ENCODE measurements at regions not wholly inside any gene's neighbourhood (a gene's known extent, or its start where the extent isn't known, plus 50 kb on each side); places are given as distances from the start of the nearest gene placed in this dataset.

DNA sequence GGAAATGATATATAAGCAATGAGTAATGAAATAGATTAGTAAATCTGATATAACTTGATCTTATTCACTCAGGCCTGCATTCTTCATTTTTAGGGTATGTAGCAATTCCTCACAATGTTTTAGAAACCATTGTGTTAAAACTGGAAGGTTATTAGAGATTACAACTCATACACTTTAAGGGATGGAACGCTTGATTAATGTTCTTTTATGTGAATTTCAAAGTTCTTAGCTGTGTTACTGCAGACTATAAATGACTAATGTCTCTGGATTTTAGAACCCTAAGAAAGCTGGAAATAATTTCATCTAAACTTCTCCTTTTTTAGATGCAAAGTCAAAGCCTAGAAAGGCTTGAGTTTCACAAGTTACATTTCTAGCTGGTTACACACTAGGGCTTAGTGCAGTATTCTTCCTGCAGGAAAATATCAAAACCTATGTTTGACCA is 148.2 kb upstream of the CLEC14A start:
- Histone ChIP-seq H3K4me3 (ENCODE audit: low read length) (no peak overlapping the region), H3K9me3 (ENCODE audit: control insufficient read depth, low read length) (no peaks in the 10 kb centered on the region), H3K9ac (ENCODE audit: low read length) (no peak overlapping the region), H3K4me1 (ENCODE audit: control insufficient read depth, insufficient read depth, low read length) (no peaks in the 10 kb centered on the region), H3K36me3 (ENCODE audit: control insufficient read depth, insufficient read depth, low read length) (no peaks in the 10 kb centered on the region), H3K27me3 (ENCODE audit: control insufficient read depth, insufficient read depth, low read length) (no peaks in the 10 kb centered on the region)

DNA sequence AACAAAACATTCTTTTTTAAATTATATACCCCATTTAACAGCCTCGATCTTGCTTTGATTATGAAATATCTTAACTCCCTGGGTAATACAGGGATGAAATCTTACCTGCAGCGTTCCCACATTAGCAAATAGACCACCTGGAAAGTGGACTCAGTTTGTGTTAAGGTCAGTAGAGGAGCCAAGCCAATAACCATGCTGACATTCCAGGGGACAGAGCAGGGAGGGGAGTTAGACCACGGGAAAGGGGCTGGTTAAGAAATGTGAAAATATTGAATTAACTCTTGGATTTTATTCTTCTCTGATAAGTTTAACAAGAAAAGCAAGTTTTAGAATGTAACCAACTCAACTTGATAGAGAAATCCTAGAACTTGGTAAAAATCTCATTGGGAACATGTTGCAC is 144.9 kb upstream of the CLEC14A start:
- Histone ChIP-seq H3K9ac (ENCODE audit: low read length) (no peak overlapping the region), H3K4me1 (ENCODE audit: control insufficient read depth, insufficient read depth, low read length) (no peaks in the 10 kb centered on the region), H3K27me3 (ENCODE audit: control insufficient read depth, insufficient read depth, low read length) (no peaks in the 10 kb centered on the region), H3K9me3 (ENCODE audit: control insufficient read depth, low read length) (no peaks in the 10 kb centered on the region), H3K36me3 (ENCODE audit: control insufficient read depth, insufficient read depth, low read length) (no peaks in the 10 kb centered on the region), H3K4me3 (ENCODE audit: low read length) (no peak overlapping the region)

DNA sequence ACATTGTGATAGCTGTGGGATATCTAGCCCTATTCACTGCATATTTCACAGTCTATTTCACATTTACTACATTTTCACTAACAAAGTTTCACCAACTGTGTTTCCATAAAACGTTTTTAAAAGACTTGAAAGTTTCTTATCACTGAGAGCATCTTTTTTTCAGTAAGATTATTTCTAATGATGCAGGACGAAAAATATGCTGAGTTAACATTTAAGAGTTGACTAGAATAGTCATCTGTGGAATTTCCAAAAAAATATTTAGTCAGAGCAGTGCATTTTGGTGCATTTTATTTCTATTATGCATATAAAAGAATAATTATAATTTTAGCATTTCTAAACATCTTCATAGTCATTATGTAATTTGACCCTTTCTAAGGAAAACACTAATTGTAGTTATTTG is 143.8 kb upstream of the CLEC14A start:
- Histone ChIP-seq H3K36me3 (ENCODE audit: control insufficient read depth, insufficient read depth, low read length) (no peaks in the 10 kb centered on the region), H3K9ac (ENCODE audit: low read length) (no peak overlapping the region), H3K27me3 (ENCODE audit: control insufficient read depth, insufficient read depth, low read length) (no peaks in the 10 kb centered on the region), H3K4me1 (ENCODE audit: control insufficient read depth, insufficient read depth, low read length) (no peaks in the 10 kb centered on the region), H3K4me3 (ENCODE audit: low read length) (no peak overlapping the region), H3K9me3 (ENCODE audit: control insufficient read depth, low read length) (no peaks in the 10 kb centered on the region)

DNA sequence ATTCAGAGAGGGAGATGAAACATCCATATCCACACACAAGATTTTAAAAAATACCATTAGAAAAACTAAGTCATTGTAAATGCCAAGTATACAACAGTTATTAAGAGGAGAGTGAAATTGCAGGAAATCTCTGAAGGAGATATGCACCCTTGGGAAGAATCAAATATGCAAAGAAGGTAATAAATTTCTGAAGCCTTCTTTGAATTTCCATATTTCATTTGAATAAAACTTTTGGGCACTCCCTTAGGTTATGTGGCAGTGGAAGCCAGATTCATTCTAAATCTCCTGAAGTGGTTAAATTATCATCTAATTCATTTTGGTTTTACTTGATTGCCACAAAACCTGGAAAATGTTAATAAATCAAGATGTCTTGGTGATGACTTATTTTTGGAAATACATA is 138.9 kb upstream of the CLEC14A start:
- Histone ChIP-seq H3K4me3 (ENCODE audit: low read length) (no peak overlapping the region), H3K27me3 (ENCODE audit: control insufficient read depth, insufficient read depth, low read length) (no peaks in the 10 kb centered on the region), H3K36me3 (ENCODE audit: control insufficient read depth, insufficient read depth, low read length) (no peaks in the 10 kb centered on the region), H3K4me1 (ENCODE audit: control insufficient read depth, insufficient read depth, low read length) (no peaks in the 10 kb centered on the region), H3K9ac (ENCODE audit: low read length) (no peak overlapping the region), H3K9me3 (ENCODE audit: control insufficient read depth, low read length) (no peaks in the 10 kb centered on the region)

DNA sequence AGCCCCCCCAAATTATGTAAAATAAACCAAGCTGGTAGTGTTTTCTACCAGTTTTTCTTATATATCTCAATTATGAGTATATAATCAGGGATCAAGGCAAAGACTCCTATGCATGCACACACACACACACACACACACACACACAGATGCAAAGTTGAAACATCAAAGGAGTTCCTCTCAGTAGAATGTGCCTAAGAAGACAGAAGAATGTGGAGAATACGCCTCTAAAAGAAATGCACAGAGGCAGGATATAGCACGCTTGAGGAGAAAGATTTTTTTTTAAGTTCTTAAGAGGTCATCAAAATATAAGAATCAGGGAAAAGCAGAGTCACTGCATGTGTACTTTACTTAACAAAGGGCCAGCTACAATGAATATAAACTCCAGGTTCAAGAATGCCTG is 138.2 kb upstream of the CLEC14A start:
- Histone ChIP-seq H3K9me3 (ENCODE audit: control insufficient read depth, low read length) (no peaks in the 10 kb centered on the region), H3K4me3 (ENCODE audit: low read length) (no peak overlapping the region), H3K36me3 (ENCODE audit: control insufficient read depth, insufficient read depth, low read length) (no peaks in the 10 kb centered on the region), H3K27me3 (ENCODE audit: control insufficient read depth, insufficient read depth, low read length) (no peaks in the 10 kb centered on the region), H3K9ac (ENCODE audit: low read length) (no peak overlapping the region), H3K4me1 (ENCODE audit: control insufficient read depth, insufficient read depth, low read length) (no peaks in the 10 kb centered on the region)

DNA sequence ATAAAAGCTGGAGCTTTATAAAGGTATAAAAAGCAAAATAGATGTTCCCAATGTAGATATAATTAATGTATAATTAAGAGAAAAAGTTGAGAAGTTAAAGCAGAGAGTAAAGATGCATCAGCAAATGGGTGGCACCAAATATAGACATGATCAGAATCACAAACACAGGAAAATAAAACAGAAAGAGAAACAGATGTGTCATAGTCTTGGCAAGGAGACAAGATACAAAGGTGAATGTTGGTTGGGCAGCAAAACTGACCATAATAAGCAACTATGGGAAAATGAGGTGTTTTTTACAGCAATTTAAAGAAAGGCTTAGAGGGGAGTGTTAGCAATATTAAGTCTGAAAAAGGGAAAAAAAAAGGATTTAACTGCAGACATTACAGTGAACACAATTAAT is 135.4 kb upstream of the CLEC14A start:
- Histone ChIP-seq H3K4me1 (ENCODE audit: control insufficient read depth, insufficient read depth, low read length) (no peaks in the 10 kb centered on the region), H3K27me3 (ENCODE audit: control insufficient read depth, insufficient read depth, low read length) (no peaks in the 10 kb centered on the region), H3K36me3 (ENCODE audit: control insufficient read depth, insufficient read depth, low read length) (no peaks in the 10 kb centered on the region), H3K9me3 (ENCODE audit: control insufficient read depth, low read length) (no peaks in the 10 kb centered on the region), H3K9ac (ENCODE audit: low read length) (no peak overlapping the region), H3K4me3 (ENCODE audit: low read length) (no peak overlapping the region)

DNA sequence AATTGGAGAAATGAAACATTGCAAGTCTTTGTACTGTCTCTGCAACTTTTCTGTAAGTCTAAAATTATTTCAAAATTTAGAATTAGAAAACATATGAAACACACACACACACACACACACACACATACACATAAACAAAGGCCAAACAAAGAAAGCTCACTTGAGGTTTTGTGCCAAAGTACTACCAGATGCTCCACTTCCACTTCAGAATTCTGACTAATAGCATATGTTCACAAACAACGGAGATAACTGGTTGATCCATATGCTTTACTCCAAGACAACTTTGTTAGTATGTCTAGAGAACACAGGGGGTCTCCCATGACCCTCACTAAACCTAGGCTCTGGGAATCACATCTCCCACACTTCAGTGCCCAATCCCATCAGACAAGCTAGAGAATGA is 133.8 kb upstream of the CLEC14A start:
- H3K9ac ChIP-seq (ENCODE audit: low read length): no peak overlapping the region
- H3K27me3 ChIP-seq (ENCODE audit: control insufficient read depth, insufficient read depth, low read length): no peaks in the 10 kb centered on the region
- H3K4me3 ChIP-seq (ENCODE audit: low read length): no peak overlapping the region
- H3K36me3 ChIP-seq (ENCODE audit: control insufficient read depth, insufficient read depth, low read length): no peaks in the 10 kb centered on the region
- H3K9me3 ChIP-seq (ENCODE audit: control insufficient read depth, low read length): no peaks in the 10 kb centered on the region
- no peaks in the 10 kb centered on the region for H3K4me1 ChIP-seq (ENCODE audit: control insufficient read depth, insufficient read depth, low read length)

DNA sequence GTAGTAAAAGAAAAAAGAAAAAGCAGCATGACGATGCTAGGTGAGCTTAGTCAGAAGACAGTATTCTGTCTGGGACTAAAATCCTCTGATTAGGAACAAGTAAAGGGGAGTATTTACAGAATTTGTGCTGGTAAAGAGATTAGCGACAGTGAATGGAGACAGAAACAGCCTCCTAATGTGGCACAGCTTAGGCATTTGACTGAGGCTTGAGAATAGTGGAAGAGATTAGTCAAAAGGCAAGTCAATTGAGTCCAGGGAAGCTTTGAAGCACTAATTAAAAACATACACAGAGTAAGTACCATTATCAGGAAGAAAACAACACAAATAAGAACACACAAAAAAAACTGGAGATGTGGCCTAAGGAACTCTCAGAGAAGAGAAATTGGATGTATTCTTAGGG is 131.9 kb upstream of the CLEC14A start:
- Histone ChIP-seq H3K9me3 (ENCODE audit: control insufficient read depth, low read length) (no peaks in the 10 kb centered on the region), H3K9ac (ENCODE audit: low read length) (no peak overlapping the region), H3K4me3 (ENCODE audit: low read length) (no peak overlapping the region), H3K4me1 (ENCODE audit: control insufficient read depth, insufficient read depth, low read length) (no peaks in the 10 kb centered on the region), H3K36me3 (ENCODE audit: control insufficient read depth, insufficient read depth, low read length) (no peaks in the 10 kb centered on the region), H3K27me3 (ENCODE audit: control insufficient read depth, insufficient read depth, low read length) (no peaks in the 10 kb centered on the region)

DNA sequence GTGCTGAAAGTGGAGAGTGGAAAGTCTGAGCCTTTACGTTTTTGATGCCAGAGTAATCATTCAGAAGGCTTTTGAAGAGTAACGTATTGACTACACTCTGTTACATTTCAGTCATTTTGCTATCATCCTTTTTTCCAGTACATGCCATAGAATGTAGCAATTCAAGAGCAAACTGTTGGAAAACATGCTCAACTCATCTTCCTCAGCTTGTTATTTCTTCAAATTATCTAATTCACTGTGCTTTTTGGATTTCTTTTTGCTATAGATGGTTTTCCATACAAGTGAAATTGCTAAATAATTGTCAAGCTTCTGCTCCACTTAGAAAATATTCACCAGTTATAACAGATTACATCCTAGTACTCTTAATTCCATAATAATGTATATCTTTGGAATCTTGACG is 129.9 kb upstream of the CLEC14A start:
- no peaks in the 10 kb centered on the region for H3K27me3 ChIP-seq (ENCODE audit: control insufficient read depth, insufficient read depth, low read length)

DNA sequence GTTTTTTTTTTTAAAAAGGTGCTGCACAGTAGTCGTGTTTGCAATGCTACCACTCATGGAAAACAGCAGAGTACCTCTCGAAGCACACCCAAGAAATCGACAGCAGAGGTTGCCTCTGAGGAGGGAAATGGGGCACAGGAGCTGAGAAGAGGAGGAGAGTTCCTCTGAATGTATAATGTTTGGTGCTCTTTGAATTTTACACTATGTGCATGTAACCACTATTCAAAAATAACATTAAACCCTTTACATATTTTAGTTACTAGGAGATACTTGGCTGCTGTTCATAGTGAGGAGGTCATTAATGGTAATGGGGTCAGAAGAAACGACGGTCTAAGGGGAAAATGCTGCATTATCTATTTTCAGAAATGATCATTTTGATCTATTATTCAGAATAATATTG is 129.4 kb upstream of the CLEC14A start:
- no peaks in the 10 kb centered on the region for H3K27me3 ChIP-seq (ENCODE audit: control insufficient read depth, insufficient read depth, low read length)
- no peak overlapping the region for H3K4me3 ChIP-seq (ENCODE audit: low read length)
- no peak overlapping the region for H3K9ac ChIP-seq (ENCODE audit: low read length)
- no peaks in the 10 kb centered on the region for H3K36me3 ChIP-seq (ENCODE audit: control insufficient read depth, insufficient read depth, low read length)
- no peaks in the 10 kb centered on the region for H3K9me3 ChIP-seq (ENCODE audit: control insufficient read depth, low read length)
- no peaks in the 10 kb centered on the region for H3K4me1 ChIP-seq (ENCODE audit: control insufficient read depth, insufficient read depth, low read length)

More for the DNA sequence above, 129.9 kb upstream of the CLEC14A start:
- Histone ChIP-seq H3K9me3 (ENCODE audit: control insufficient read depth, low read length) (no peaks in the 10 kb centered on the region), H3K36me3 (ENCODE audit: control insufficient read depth, insufficient read depth, low read length) (no peaks in the 10 kb centered on the region), H3K4me1 (ENCODE audit: control insufficient read depth, insufficient read depth, low read length) (no peaks in the 10 kb centered on the region), H3K9ac (ENCODE audit: low read length) (no peak overlapping the region), H3K4me3 (ENCODE audit: low read length) (no peak overlapping the region)

DNA sequence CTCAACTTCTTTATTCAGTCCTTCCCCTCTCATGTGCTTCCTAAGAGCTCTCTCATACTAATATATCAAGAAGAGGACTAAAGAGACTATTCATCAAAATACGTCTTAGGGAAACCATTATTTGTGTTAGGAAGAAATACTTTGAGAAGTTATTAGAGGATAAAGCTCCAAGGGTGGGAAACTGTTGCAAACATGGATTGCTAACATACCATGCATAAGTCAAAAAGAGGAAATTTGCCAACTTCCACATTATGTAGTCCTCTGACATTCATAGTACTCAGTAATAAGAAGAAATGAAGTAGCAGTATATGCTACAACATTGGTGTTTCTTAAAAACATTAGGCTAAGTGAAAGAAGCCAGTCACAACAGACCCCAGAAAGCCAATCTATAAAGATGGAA is 128.8 kb upstream of the CLEC14A start:
- Histone ChIP-seq H3K9ac (ENCODE audit: low read length) (no peak overlapping the region), H3K36me3 (ENCODE audit: control insufficient read depth, insufficient read depth, low read length) (no peaks in the 10 kb centered on the region), H3K4me1 (ENCODE audit: control insufficient read depth, insufficient read depth, low read length) (no peaks in the 10 kb centered on the region), H3K27me3 (ENCODE audit: control insufficient read depth, insufficient read depth, low read length) (no peaks in the 10 kb centered on the region), H3K9me3 (ENCODE audit: control insufficient read depth, low read length) (no peaks in the 10 kb centered on the region), H3K4me3 (ENCODE audit: low read length) (no peak overlapping the region)

DNA sequence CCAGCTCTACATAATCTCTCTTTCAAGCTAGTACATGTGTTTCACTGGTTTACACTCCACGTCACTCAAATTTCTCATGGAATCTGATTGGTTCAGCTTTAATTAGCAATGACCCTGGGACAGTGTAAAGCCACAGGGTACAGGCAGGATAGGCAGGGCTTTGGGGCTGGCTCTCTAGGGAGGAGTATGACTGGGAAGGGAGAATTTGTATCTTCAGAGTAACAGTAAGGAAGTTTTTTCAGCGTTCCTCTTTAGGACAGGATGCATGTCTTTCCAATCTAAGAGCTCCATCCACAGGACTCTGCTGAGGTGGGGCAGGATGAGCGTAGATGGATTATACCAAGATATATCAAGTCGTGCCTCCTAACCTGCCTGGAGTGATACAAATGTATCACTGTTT is 112.0 kb upstream of the CLEC14A start:
- H3K4me3 ChIP-seq (ENCODE audit: low read length): no peak overlapping the region
- no peak overlapping the region for H3K9ac ChIP-seq (ENCODE audit: low read length)
- H3K9me3 ChIP-seq (ENCODE audit: control insufficient read depth, low read length): no peaks in the 10 kb centered on the region
- H3K36me3 ChIP-seq (ENCODE audit: control insufficient read depth, insufficient read depth, low read length): no peaks in the 10 kb centered on the region
- H3K27me3 ChIP-seq (ENCODE audit: control insufficient read depth, insufficient read depth, low read length): no peaks in the 10 kb centered on the region
- no peaks in the 10 kb centered on the region for H3K4me1 ChIP-seq (ENCODE audit: control insufficient read depth, insufficient read depth, low read length)

DNA sequence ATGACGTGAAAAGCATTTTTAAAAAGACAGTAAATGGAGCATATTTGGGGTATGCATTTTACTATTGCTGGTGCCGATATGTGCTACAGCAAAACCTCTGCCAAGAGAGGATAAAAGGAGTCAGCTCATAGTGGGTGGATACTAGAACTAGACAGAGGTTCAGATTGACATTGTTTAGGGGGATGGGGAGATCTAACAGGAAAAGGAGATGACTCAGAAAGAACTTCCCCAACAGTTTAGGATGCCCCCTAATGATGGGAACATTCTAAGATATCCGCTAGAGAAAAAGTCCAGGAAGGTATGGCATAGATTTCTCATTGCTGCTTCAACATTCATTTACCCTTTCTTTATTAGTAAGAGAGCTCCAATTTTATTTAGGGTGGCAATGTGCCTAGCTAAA is 110.5 kb upstream of the CLEC14A start:
- Histone ChIP-seq H3K4me3 (ENCODE audit: low read length) (no peak overlapping the region), H3K9ac (ENCODE audit: low read length) (no peak overlapping the region)

More for the DNA sequence above, 110.5 kb upstream of the CLEC14A start:
- H3K4me1 ChIP-seq (ENCODE audit: control insufficient read depth, insufficient read depth, low read length): no peaks in the 10 kb centered on the region
- no peaks in the 10 kb centered on the region for H3K36me3 ChIP-seq (ENCODE audit: control insufficient read depth, insufficient read depth, low read length)
- no peaks in the 10 kb centered on the region for H3K9me3 ChIP-seq (ENCODE audit: control insufficient read depth, low read length)
- no peaks in the 10 kb centered on the region for H3K27me3 ChIP-seq (ENCODE audit: control insufficient read depth, insufficient read depth, low read length)
